ENCODE measurements at regions not wholly inside any gene's neighbourhood (a gene's known extent, or its start where the extent isn't known, plus 50 kb on each side); places are given as distances from the start of the nearest gene placed in this dataset.

GRCh38 chr17:73758245-73758644, 114.0 kb upstream of the SDK2 start (continued):
- TF ChIP-seq ZBTB2 (CRISPR knock-in tag; IDR thresholded peaks at IDR 0.05; ENCODE audit: low read depth): no peak
- no peak for TF ChIP-seq SRSF4 (IDR thresholded peaks at IDR 0.05; ENCODE audit: low read depth, low read length, poor library complexity, severe bottlenecking)
- no peak for TF ChIP-seq ZMYM2 (CRISPR knock-in tag; IDR thresholded peaks at IDR 0.05)
- TF ChIP-seq ETS1 (CRISPR knock-in tag; IDR thresholded peaks at IDR 0.05): no peak
- TF ChIP-seq ZNF20 (CRISPR knock-in tag; IDR thresholded peaks at IDR 0.05): no peak
- TF ChIP-seq ZNF580 (CRISPR knock-in tag; IDR thresholded peaks at IDR 0.05; ENCODE audit: borderline replicate concordance, low read depth): no peak
- TF ChIP-seq TCF7 (IDR thresholded peaks at IDR 0.05; ENCODE audit: low read depth): no peak
- no peak for TF ChIP-seq TRAFD1 (CRISPR knock-in tag; IDR thresholded peaks at IDR 0.05; ENCODE audit: borderline replicate concordance)

GRCh38 chr17:73759324-73759723, 115.1 kb upstream of the SDK2 start:
- FAIRE-seq (no peak), DNase-seq (ENCODE audit: low spot score) (no peak), ATAC-seq (no peak)
- in situ Hi-C loops (cut with HindIII; ENCODE audit: extremely low pct_ligation_motif_present, low pct_unique_long_range_greater_than_20kb): no loop called here
- ChIA-PET POLR2A (no interaction called here), CTCF (ENCODE audit: low intra/inter-chr PET ratio, low total read pairs) (no interaction called here)
- 41% methylated on average over 7 of the region's 8 CpGs for WGBS (ENCODE audit: low lambda C conversion rate)
- Histone ChIP-seq H3K9ac (ENCODE audit: insufficient read depth, low read depth, low read length) (no peak overlapping the region), H4K20me1 (ENCODE audit: insufficient read depth, low read length) (no peaks in the 10 kb centered on the region), H3K27ac (ENCODE audit: extremely low read length, insufficient read depth, low read length) (no peak overlapping the region), H3K79me2 (ENCODE audit: insufficient read depth, low read length) (no peaks in the 10 kb centered on the region), H2AFZ (ENCODE audit: low read length) (no peak overlapping the region), H3K9me3 (ENCODE audit: low read length) (no peaks in the 10 kb centered on the region), H3K4me3 (replicated peaks in 1 of 3; ENCODE audit: insufficient read depth in 1 of 3, low read depth in 2 of 3, low read length in 3 of 3) (no peak overlapping the region), H3K4me1 (ENCODE audit: insufficient read depth, low read length) (no peaks in the 10 kb centered on the region), H3K36me3 (replicated peaks in 1 of 2; ENCODE audit: control insufficient read depth in 1 of 2, insufficient read depth in 2 of 2, low read length in 2 of 2) (no peaks in the 10 kb centered on the region), H3K4me2 (ENCODE audit: low read depth, low read length) (no peak overlapping the region), H3K27me3 (ENCODE audit: control insufficient read depth in 1 of 2, insufficient read depth in 2 of 2, low read length in 2 of 2) (peaks cover 8 to 61% of the 10 kb centered on the region in 2 experiments; a peak in 4 of 5 replicates)
- intact Hi-C loops (cut with micrococcal nuclease; ENCODE audit: unreplicated experiment): no loop called here
- no TSS peak for BruUV-seq (replicated peaks)
- TF ChIP-seq NFAT5 (CRISPR knock-in tag; IDR thresholded peaks at IDR 0.05) (no peak), ZNF746 (CRISPR knock-in tag; IDR thresholded peaks at IDR 0.05) (no peak), NFATC3 (CRISPR knock-in tag; IDR thresholded peaks at IDR 0.05) (no peak), ZNF766 (CRISPR knock-in tag; IDR thresholded peaks at IDR 0.05; ENCODE audit: borderline replicate concordance) (no peak), MIXL1 (CRISPR knock-in tag; IDR thresholded peaks at IDR 0.05) (no peak), GTF2F1 (IDR thresholded peaks at IDR 0.05; ENCODE audit: low read length) (no peak), FOXM1 (CRISPR knock-in tag; IDR thresholded peaks at IDR 0.05) (no peak), KDM6A (CRISPR knock-in tag; IDR thresholded peaks at IDR 0.05; ENCODE audit: low read depth) (no peak)

All from HepG2 (cell line).